AG10803 (cell line): ENCODE measurements at regions not wholly inside any gene's neighbourhood (a gene's known extent, or its start where the extent isn't known, plus 50 kb on each side); places are given as distances from the start of the nearest gene placed in this dataset.
"Not testable (repeated sequence)": the region's sequence is repeated elsewhere in the genome, so short reads cannot be mapped to it uniquely, and the experiment has no call there.

ENCODE experiments used
- DNase-seq: peaks from one replicate; pipeline ENCODE4 v3.0.0; 2010; ENCODE audit warnings: low read depth
- H3K4me3 ChIP-seq: 2 replicates; pipeline ENCODE4 v1.5.1; 2011; ENCODE audit warnings: mild to moderate bottlenecking, low read length, control low read depth
- TF ChIP-seq, protein P1 (sequence below): conservative IDR thresholded peaks from 2 replicates; pipeline ENCODE4 v1.5.1; 2011; ENCODE audit warnings: mild to moderate bottlenecking, low read length, control low read depth, inconsistent platforms

DNA sequence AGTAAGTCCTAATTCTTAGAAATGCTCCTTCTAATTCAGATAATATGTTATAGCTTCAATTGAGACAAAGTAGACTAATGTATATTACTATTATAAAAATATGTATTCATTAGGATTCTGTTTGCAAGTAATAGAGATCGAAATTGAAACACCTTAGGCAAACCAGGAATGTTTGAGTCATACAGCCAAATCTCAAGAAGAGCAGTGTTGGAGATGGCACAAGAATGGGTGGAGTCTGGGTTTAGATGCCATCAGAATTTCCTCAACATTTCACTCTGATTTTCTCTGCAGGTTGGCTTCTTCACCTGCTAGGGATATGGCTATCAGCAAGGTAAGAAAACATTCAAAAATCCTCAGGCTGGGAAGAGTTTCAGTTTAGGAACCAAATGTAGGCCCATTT is 405.4 kb downstream of the CCDC85A start:
- TF ChIP-seq, protein P1, sequence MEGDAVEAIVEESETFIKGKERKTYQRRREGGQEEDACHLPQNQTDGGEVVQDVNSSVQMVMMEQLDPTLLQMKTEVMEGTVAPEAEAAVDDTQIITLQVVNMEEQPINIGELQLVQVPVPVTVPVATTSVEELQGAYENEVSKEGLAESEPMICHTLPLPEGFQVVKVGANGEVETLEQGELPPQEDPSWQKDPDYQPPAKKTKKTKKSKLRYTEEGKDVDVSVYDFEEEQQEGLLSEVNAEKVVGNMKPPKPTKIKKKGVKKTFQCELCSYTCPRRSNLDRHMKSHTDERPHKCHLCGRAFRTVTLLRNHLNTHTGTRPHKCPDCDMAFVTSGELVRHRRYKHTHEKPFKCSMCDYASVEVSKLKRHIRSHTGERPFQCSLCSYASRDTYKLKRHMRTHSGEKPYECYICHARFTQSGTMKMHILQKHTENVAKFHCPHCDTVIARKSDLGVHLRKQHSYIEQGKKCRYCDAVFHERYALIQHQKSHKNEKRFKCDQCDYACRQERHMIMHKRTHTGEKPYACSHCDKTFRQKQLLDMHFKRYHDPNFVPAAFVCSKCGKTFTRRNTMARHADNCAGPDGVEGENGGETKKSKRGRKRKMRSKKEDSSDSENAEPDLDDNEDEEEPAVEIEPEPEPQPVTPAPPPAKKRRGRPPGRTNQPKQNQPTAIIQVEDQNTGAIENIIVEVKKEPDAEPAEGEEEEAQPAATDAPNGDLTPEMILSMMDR = no peak
- no peak for DNase-seq
- H3K4me3 ChIP-seq = no peak overlapping the region

DNA sequence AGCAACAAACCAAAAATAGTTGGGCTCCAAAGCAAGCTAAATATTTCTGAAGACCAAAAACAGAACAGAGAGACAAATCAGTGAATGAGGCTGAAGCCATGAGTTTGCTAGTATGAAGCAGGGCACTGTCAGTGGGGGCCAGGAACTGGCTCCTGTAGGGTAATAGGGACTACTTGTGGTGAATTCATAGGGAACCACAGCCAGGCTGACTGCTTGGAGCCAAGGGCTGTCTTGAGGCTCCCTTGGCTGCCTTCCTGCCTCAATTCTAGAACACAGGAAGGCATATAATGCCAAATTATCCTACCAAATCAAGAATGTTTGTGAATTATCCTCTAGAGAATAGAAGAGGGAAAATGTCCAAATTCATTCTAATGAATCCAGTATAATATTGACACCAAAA is 406.0 kb downstream of the CCDC85A start:
- no peak for DNase-seq

DNA sequence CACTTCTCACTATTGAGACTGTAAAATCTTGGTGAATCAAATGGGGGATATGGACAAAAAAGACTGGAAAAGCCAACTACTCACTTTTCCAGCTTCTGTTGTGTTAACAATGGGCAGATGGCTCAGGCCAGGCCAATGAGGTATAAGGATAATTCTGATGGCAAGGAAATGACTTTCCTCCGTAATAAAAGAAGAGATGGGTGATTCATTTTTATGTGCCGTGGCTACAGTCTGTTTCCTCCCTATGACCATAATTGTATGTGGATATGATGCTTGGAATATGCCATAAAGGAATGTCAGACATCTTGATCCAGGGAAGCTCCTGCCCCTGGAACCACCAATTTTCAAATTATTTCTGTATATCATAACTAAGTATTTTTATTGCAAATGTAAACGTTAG is 406.8 kb downstream of the CCDC85A start:
- TF ChIP-seq, protein P1 = no peak
- no peak for DNase-seq
- no peak overlapping the region for H3K4me3 ChIP-seq

More for the DNA sequence above, 406.0 kb downstream of the CCDC85A start:
- TF ChIP-seq, protein P1 = no peak
- no peak overlapping the region for H3K4me3 ChIP-seq

DNA sequence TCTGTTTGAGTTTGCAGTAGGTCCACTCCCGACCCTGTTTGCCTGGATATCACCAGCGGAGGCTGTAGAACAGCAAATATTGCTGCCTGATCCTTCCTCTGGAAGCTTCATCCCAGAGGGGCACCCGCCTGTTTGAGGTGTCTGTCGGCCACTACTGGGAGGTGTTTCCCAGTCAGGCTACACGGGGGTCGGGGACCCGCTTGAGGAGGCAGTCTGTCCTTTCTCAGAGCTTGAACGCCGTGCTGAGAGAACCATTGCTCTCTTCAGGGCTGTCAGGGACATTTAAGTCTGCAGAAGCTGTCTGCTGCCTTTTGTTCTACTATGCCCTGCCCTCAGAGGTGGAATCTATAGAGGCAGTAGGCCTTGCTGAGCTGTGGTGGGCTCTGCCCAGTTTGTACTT is 422.3 kb downstream of the CCDC85A start:
- not testable (repeated sequence) for H3K4me3 ChIP-seq, DNase-seq

DNA sequence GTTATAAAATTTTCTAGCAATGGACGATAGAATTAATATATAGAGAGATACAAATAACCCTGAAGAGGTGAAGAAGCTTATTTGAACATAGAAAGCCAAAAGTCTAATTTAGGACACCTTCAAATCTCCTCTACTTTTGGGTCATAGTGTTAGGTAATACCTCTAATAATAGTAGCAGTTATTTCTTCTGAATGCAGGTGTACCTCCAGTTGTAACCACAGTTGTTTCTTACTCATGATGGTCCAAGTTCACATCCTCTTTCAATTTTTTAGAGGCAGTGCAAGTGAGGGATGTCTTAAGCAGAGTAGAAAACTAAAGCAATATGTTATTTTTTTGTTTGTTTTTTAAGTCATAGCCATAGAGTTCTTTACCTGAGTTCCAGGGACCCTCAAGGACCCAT is 429.5 kb downstream of the CCDC85A start:
- H3K4me3 ChIP-seq = no peak overlapping the region
- TF ChIP-seq, protein P1 = no peak
- DNase-seq = no peak

DNA sequence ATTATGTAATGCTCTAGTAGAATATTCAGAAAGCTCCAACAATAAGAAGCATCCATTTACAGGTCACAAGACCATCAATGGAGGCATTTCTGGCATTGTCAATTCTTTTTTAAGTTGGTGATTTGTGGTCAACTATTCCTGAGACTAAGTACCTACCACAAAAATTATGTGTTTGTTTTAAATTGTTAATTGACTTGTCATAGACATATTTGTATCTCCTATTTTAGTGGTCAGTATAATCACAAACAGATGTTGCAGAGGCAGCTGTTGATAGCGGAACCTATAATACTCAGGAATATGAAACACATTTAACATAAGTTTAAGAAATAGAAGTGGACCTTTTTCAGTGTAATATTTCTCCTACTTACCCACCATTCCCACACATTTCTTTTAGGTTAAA is 430.1 kb downstream of the CCDC85A start:
- peak; percentile 70 for DNase-seq

DNA sequence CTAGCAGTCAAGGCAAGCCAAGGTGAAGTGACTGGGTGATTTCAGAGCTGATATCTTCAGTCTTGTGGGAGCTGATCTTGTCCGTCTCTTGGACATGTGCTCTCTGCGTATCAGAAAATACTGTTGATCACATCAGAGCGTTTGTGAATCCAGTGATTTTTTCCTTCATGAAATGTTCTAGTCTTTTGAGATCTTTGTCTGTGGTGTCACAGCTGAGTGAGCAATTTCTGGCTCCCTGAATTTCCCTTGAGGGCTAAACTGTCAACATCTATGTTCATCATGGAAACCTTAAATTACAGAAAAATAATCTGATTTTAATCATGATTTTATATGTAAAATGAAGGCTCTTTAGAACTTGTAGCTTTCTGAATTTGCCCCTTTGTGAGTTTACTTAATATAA is 432.0 kb downstream of the CCDC85A start:
- no peak overlapping the region for H3K4me3 ChIP-seq
- TF ChIP-seq, protein P1 = no peak
- no peak for DNase-seq

More for the DNA sequence above, 430.1 kb downstream of the CCDC85A start:
- H3K4me3 ChIP-seq = no peak overlapping the region
- TF ChIP-seq, protein P1 = no peak

DNA sequence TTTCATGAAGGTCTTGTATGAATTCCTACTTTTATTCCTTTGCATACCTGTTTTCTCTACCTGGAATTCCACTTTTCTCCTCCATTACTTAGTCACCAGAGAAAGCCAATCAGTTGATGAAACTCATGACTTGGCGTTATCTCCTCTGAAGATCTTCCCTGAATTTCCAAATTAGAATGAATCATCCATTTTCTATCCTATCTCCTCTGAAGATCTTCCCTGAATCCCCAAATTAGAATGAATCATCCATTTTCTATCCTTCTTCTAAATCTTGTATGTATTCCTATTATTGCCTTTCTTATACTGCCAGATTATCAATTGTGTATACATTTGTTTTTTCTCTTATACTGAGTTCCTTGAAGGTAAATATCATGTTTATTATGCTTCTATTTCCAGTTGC is 440.4 kb downstream of the CCDC85A start:
- TF ChIP-seq, protein P1 = no peak
- H3K4me3 ChIP-seq = no peak overlapping the region
- no peak for DNase-seq
